Activated T-cell treated with anti-CD3 and anti-CD28 coated beads, Interleukin-2, amount 50 U/mL, for 72 hours (primary cell): ENCODE measurements at regions not wholly inside any gene's neighbourhood (a gene's known extent, or its start where the extent isn't known, plus 50 kb on each side); places are given as distances from the start of the nearest gene placed in this dataset.

Source experiments
- ATAC-seq, 2 donors: fragments of 150-1000 bp; cut with Tn5 transposase; replicated peaks in 1 of 2; 2 replicates each; pipeline ENCODE4 v1.10.0; 2021; ENCODE audit warnings: moderate library complexity in 2 of 2, mild to moderate bottlenecking in 1 of 2
- DNase-seq, 2 donors: peaks; one replicate each; pipeline ENCODE4 v3.0.0; 2021 to 2022; ENCODE audit warnings: mixed read lengths in 1 of 2
- H3K27ac Mint-ChIP-seq: one replicate; pipeline ENCODE4 v1.8.0; 2022; ENCODE audit warnings: mild to moderate bottlenecking, moderate library complexity, mixed read lengths
- H3K27me3 Mint-ChIP-seq: one replicate; pipeline ENCODE4 v1.8.0; 2022; ENCODE audit warnings: low read depth, mixed read lengths
- H3K36me3 Mint-ChIP-seq, 2 donors: one replicate each; pipeline ENCODE4 v1.8.0; 2022; ENCODE audit warnings: mixed read lengths in 2 of 2, mild to moderate bottlenecking in 1 of 2; ENCODE audit not compliant: insufficient read depth in 2 of 2
- H3K4me1 Mint-ChIP-seq: one replicate; pipeline ENCODE4 v1.8.0; 2022; ENCODE audit warnings: low read depth, mixed read lengths
- H3K4me3 Mint-ChIP-seq, 2 donors: one replicate each; pipeline ENCODE4 v1.8.0; 2022; ENCODE audit warnings: mild to moderate bottlenecking in 2 of 2, mixed read lengths in 2 of 2, moderate library complexity in 2 of 2
- H3K9me3 Mint-ChIP-seq, 2 donors: one replicate each; pipeline ENCODE4 v1.8.0; 2022; ENCODE audit warnings: mixed read lengths in 2 of 2

DNA sequence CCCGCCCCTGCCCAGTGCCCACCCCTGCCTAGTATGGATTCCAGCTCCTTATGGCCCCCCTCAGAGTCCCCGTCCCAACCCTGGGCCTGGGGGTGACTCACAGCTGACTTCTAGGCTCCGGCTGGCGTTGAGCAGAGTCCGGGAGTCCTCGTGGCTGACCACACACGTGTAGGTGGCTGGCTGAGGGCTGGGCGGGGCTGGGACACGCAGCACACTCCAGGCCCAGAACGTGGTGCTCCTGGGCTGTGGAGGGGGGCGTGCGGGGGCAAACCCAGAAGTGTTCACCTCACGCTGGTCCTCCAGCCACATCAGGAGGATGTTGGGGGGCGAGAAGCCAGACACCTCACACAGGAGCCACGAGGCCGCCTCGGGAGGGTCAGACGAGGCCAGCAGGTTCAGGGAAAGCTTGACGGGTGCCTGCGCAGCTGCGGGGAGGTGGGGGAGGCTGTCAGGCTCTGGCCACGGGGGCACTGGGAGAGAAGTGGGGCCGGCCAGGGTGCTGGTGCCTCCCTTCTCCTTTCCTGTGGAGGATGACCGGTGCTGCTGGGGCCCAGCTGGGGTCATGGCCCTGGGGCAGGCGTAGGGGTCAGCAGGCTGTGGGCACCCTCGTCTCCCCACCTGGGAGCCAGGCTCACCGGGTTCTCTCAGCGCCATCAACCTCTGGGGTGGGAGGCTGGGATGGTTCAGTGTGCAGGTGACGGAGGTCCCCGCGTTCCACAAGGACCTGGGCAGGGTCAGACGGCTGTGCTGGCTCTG, 314.1 kb downstream of the TMEM121 start:
- no peaks in the 10 kb centered on the region for H3K27me3 Mint-ChIP-seq
- ATAC-seq (no peak), DNase-seq (no peak)
- H3K27ac Mint-ChIP-seq = no peak overlapping the region
- H3K36me3 Mint-ChIP-seq = no peaks in the 10 kb centered on the region
- no peak overlapping the region for H3K4me3 Mint-ChIP-seq
- H3K9me3 Mint-ChIP-seq = no peaks in the 10 kb centered on the region
- H3K4me1 Mint-ChIP-seq = no peaks in the 10 kb centered on the region

DNA sequence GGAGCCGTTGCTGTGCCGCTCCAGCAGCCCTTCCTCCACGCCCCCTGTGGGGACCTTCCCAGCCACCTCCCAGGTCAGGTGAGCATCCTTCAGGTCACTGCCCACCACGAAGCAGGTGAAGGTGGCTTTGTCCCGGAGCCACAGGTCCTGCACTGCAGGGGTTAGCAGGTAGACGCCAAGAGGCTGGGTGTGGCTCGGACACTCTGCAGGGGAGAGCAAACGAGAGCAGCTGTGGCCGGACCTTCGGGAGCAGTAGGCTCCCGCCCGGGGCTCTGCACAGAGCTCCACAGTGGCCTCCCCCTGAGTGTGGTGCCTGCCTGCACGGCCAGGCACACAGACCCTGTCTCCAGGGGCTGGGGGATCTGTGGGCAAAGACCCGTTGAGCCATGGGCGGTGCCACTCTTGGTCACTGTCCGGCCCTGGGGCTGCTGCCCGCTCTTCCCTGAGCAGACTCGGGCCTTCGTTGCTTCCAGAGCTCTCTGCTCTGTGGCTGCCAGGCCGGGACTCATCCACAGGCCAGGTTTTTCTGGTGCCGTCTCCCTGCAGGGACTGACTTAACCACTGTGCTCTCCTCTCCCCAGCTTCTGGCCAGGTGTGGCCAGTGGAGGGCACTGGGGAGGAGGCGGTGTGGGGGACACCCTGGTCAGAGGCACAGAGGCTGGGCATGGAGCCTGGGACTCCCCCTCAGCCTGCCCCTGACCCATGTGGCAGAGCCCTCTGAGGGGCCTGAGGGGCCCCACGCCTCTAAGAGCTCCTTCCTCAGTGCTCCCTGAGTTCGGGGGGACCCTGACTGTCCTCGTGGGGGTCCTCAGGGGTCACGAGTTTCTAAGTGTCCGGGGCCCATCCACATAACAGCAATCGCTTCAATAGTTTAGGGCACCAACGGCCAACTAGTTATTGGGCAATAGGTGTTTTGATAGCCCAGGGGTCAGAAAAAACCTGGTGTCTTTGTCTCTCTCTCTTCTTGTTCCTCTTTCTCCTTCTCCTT, 314.9 kb downstream of the TMEM121 start:
- ATAC-seq (no peak), DNase-seq (no peak)
- Mint-ChIP-seq H3K9me3 (no peaks in the 10 kb centered on the region), H3K4me1 (no peaks in the 10 kb centered on the region), H3K27ac (peak overlapping the region; percentile 20), H3K4me3 (no peak overlapping the region), H3K36me3 (no peaks in the 10 kb centered on the region), H3K27me3 (no peaks in the 10 kb centered on the region)

DNA sequence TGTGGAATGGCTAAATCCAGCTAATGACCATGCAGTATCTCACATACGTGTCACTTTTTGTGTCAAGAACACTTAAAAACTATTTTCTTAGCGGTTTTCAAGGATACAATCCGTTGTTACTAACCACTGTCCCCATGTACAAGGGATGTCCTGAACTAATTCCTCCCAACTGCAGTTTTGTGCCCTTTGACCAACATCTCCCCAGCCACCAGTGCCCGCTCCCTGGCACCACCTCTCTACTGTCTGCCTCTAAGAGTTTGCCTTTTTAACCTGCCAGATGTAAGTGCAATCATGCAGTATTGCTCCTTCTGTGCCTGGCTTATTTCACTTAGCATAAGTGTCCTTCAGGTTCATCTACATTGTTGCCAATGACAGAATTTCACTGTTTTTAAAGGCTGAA, 315.7 kb downstream of the TMEM121 start:
- no peaks in the 10 kb centered on the region for H3K27me3 Mint-ChIP-seq
- H3K4me1 Mint-ChIP-seq = no peaks in the 10 kb centered on the region
- ATAC-seq (no peak), DNase-seq (no peak)
- H3K36me3 Mint-ChIP-seq = no peaks in the 10 kb centered on the region
- peak overlapping the region; percentile 20 for H3K27ac Mint-ChIP-seq
- no peaks in the 10 kb centered on the region for H3K9me3 Mint-ChIP-seq
- no peak overlapping the region for H3K4me3 Mint-ChIP-seq

DNA sequence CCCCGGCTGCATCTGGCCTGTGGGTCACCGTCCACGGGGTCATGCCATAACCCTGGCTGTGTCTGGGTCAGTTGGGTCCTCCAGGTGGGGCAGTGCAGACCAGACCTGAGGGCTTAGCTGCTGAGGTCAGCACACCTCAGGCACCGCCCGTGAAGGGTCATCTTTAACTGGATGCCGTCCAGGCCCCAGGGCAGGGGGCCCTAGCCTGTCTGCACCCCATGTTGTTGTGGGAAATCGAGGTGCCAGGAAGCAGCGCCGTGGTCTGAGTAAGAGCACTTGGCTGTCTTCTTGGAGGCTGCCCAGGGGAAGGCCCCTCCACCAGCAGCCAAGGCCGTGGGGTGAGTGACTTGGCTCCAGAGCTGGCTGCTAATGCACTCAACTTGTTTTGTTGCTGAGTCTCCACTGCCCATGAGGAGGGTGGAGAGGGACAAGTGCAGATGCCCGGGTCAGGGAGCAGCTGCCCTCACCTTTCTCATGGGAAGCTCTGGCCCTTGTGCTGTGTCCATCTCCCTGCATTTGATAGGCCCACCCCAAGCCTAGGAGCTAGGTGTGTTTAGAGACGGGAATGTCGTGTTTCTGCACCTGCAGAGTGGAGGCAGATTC, 317.2 kb downstream of the TMEM121 start:
- H3K36me3 Mint-ChIP-seq = no peaks in the 10 kb centered on the region

DNA sequence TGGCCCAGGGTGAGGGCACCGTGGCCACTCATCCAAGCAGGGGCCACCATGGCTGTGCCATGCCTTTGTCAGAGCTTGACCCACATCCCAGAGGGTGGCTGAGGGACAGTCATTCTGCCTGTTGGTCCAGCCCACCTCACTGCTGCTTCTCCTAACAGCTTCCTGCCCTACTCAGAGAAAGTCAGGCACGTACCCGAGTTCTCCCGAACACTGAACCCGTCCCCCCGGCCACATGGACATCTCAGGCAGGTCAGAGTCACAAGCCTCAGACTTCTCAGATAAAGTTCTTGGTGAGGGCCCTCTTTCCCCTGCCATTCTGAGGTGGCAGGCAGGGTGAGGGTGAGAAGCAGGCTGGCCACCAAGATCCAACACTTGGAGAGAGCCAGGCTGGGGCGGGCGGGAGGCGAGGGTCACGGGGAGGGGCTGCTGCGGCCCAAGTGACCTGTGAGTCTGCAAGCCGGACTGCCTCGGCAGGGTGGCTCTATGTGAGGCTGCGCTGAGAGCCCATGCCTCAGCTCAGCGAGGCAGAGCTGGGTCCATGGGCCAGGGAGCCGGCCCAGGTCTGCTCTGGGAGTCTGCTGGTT, 317.8 kb downstream of the TMEM121 start:
- no peaks in the 10 kb centered on the region for H3K4me1 Mint-ChIP-seq
- DNase-seq (no peak), ATAC-seq (no peak)
- H3K9me3 Mint-ChIP-seq = no peaks in the 10 kb centered on the region
- no peak overlapping the region for H3K4me3 Mint-ChIP-seq
- no peaks in the 10 kb centered on the region for H3K27me3 Mint-ChIP-seq
- H3K27ac Mint-ChIP-seq = no peak overlapping the region
- H3K36me3 Mint-ChIP-seq = no peaks in the 10 kb centered on the region

More for the DNA sequence above, 317.2 kb downstream of the TMEM121 start:
- no peak overlapping the region for H3K4me3 Mint-ChIP-seq
- no peaks in the 10 kb centered on the region for H3K4me1 Mint-ChIP-seq
- H3K9me3 Mint-ChIP-seq = no peaks in the 10 kb centered on the region
- ATAC-seq (no peak), DNase-seq (no peak)
- no peaks in the 10 kb centered on the region for H3K27me3 Mint-ChIP-seq
- H3K27ac Mint-ChIP-seq = no peak overlapping the region

DNA sequence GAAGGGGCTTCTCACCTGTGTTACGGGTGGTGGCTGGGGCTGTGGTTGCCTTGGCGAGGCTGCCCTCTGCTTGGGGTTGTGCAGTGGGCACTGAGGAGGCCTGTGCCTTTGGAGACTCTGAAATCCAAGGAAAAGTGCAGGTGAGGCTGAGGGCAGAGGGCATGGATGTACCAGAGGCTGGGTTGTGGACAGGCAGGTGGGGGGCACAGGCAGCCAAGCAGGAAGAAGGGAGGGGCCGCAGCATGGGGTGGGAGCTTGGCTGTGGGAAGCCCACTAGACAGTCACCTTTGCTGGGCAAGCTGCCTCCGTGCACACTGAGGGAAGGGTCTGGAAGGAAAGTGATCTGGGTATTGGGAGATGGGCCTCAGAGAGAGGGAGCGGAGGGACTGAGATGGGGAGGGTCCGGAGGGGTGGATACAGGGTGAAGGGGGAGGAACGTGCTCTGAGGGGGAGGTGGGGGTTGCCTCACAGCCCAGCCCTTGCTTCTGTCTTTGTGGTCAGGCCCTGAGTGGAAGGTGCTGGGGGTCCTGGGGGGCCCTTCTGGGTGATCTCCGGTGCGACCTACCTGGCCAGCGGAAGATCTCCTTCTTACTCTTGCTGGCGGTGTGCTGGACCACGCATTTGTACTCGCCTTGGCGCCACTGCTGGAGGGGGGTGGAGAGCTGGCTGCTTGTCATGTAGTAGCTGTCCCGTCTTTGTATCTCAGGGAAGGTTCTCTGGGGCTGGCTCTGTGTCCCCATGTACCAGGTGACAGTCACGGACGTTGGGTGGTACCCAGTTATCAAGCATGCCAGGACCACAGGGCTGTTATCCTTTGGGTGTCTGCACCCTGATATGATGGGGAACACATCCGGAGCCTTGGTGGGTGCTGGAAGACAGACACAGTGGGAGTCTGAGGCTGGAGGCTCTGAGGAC, 318.7 kb downstream of the TMEM121 start:
- Mint-ChIP-seq H3K36me3 (no peaks in the 10 kb centered on the region), H3K27ac (no peak overlapping the region), H3K9me3 (no peaks in the 10 kb centered on the region), H3K4me3 (no peak overlapping the region), H3K27me3 (no peaks in the 10 kb centered on the region), H3K4me1 (no peaks in the 10 kb centered on the region)
- ATAC-seq = no peak
- no peak for DNase-seq

DNA sequence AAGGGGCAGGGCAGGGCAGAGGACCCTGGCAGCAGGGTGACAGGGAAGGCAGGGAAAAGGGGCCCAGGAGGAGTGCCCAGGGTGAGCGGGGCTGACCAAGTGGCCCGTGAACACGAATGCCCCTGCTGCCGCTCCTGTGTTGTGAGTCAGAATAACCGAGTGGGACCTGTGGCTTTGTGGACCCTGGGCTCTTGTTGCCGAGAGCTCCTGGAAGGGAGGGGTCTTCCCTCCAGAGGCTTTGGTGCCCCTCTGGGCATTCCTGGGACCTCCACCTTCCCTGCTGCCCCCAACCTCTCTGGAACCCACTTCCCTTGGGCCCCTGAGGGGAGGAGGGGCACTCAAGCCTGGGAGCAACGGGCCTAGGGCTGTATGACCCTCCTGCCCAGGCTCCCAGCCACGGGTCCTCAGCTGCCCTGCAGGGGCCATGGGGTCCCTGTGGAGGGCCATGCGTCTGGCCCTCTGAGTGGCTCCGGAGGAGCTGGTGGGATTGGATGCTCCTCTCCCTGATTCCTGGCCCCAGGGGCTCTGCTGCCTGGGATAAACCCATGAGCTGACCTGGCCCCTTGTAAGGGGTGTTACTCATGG, 319.4 kb downstream of the TMEM121 start:
- ATAC-seq (no peak), DNase-seq (no peak)
- H3K4me1 Mint-ChIP-seq = no peaks in the 10 kb centered on the region
- H3K4me3 Mint-ChIP-seq = no peak overlapping the region
- H3K9me3 Mint-ChIP-seq = no peaks in the 10 kb centered on the region
- H3K27me3 Mint-ChIP-seq = no peaks in the 10 kb centered on the region
- no peak overlapping the region for H3K27ac Mint-ChIP-seq
- H3K36me3 Mint-ChIP-seq = no peaks in the 10 kb centered on the region

DNA sequence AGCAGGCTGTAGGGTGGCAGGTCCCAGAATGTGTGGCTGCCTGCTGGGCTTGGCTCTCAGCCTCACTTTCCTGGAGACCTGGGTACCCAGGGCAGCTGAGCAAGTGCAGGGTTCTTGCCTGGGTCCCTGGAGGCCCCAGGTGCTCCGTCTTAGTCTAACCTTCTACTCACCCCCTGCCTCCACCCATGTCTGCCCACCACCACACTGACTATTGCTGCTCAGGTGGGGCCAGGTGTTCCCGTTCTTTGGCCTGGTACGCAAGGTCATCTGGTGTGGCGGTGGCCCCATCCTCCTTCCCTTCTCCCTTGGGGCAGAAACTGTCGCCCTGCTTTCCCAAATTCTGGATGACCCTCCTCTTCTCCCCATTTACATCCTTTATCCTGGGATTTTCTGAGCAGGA, 319.9 kb downstream of the TMEM121 start:
- no peaks in the 10 kb centered on the region for H3K36me3 Mint-ChIP-seq
- no peak for ATAC-seq
- H3K4me3 Mint-ChIP-seq = no peak overlapping the region
- DNase-seq = no peak
- no peaks in the 10 kb centered on the region for H3K4me1 Mint-ChIP-seq
- H3K27me3 Mint-ChIP-seq = no peaks in the 10 kb centered on the region
- no peak overlapping the region for H3K27ac Mint-ChIP-seq
- no peaks in the 10 kb centered on the region for H3K9me3 Mint-ChIP-seq

DNA sequence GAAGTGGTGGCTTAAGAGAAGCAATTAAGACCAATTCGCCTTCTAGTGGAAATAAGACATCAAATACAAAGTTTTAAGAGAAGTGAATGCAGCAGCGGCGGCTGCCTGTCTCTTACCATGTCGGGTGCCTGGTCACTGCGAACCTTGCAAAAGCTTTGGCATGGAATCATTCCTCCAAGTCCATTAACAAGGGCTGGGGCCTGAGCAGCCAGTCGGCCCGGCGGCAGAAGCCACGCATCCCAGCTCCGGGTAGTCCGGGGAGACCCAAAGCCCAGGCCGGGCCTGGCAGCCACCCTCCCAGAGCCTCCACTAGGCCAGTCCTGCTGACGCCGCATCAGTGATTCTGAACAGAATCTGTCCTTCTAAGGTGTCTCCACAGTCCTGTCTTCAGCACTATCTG, 321.0 kb downstream of the TMEM121 start:
- Mint-ChIP-seq H3K27ac (no peak overlapping the region), H3K4me3 (no peak overlapping the region), H3K36me3 (no peaks in the 10 kb centered on the region), H3K4me1 (no peaks in the 10 kb centered on the region), H3K27me3 (no peaks in the 10 kb centered on the region), H3K9me3 (no peaks in the 10 kb centered on the region)
- ATAC-seq = no peak
- no peak for DNase-seq

DNA sequence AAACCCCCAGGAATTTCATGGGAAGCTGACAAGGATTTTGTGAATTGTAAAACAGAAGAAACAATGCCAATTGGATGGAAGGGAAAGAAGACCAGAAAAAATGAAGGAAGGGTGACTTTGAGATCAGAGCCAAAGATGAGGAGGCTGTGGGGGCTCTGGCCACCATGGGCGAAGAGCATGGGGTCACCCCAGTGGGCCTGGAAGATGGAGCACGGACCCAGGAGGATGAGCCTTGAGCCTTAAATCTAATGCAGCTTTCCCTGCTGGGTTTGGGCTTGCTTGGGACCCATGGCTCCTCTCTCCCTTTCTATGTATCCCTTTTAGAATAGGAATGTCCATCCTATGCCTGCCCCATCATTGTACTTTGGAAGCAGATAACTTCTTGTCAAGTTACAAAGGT, 322.2 kb downstream of the TMEM121 start:
- H3K9me3 Mint-ChIP-seq = no peaks in the 10 kb centered on the region
- DNase-seq = no peak
- ATAC-seq = no peak
- no peaks in the 10 kb centered on the region for H3K4me1 Mint-ChIP-seq
- H3K27ac Mint-ChIP-seq = no peak overlapping the region
- H3K27me3 Mint-ChIP-seq = no peaks in the 10 kb centered on the region
- no peak overlapping the region for H3K4me3 Mint-ChIP-seq
- H3K36me3 Mint-ChIP-seq = no peaks in the 10 kb centered on the region

DNA sequence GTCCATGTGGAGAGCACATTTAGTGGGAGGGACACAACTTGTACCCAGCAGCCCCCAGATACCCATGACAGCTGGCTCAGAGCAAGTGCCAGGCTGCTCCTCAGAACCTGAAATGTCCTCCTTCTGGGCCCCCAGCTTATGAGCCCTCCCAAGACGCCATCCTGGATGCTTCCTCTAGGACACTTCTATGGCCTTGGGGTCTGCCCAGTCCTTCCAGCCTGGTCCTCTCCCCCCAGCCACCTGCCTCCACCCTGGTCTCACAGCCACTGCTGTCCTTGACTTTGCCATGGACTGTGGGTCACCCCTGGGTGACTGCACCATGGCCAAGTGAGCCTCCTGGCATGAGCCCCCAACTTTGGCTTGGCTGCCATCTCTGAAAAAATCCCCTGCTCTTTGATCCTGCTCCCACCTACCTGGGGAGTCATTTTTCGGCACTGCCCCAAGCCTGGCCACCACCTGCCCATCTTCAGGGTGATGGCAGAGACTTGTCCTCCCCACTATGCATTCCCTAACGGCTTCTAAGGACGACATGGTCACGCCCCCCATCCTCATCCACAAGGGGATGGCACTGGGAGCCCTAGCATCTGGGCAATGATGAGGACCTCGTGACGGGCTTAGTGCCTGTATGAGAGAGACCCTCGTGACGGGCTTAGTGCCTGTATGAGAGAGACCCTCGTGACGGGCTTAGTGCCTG, 323.7 kb downstream of the TMEM121 start:
- DNase-seq (no peak), ATAC-seq (no peak)
- H3K4me1 Mint-ChIP-seq = no peaks in the 10 kb centered on the region
- no peaks in the 10 kb centered on the region for H3K9me3 Mint-ChIP-seq
- H3K27ac Mint-ChIP-seq = no peak overlapping the region
- no peak overlapping the region for H3K4me3 Mint-ChIP-seq
- H3K36me3 Mint-ChIP-seq = no peaks in the 10 kb centered on the region
- H3K27me3 Mint-ChIP-seq = no peaks in the 10 kb centered on the region
